ENCODE measurements at regions not wholly inside any gene's neighbourhood (a gene's known extent, or its start where the extent isn't known, plus 50 kb on each side); places are given as distances from the start of the nearest gene placed in this dataset.

DNA sequence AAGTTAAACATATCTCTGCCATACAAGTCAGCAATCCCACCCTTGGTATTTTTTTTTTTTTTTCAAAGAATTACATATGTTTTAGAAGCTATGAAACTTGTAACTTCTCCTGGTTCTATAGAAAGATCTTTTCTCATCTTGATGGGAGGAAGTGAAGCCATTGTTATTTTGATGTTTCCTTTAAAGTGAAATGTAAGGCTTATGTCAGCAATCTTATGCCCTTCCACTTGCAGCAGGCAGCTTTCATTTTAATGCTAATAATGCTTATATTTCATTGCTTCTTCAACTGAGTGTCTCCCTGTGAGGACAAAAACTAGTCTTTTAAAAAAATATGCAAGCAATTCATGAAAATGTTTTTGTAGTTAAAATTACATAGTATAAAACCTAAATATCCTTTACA is 1614.7 kb downstream of the KHDRBS2 start:
- Histone ChIP-seq H4K91ac (ENCODE audit: insufficient read length, low read depth, low read length) (no peak overlapping the region), H4K20me1 (ENCODE audit: control insufficient read depth, insufficient read depth, insufficient read length) (no peaks in the 10 kb centered on the region), H3K9ac (ENCODE audit: extremely low read depth, insufficient read length, low read length) (no peak overlapping the region), H3K23me2 (ENCODE audit: insufficient read length, low read depth, low read length, poor library complexity, severe bottlenecking) (no peaks in the 10 kb centered on the region), H2AFZ (ENCODE audit: low read length) (no peak overlapping the region), H3K79me1 (ENCODE audit: insufficient read depth, low read depth, low read length, poor library complexity, severe bottlenecking) (no peaks in the 10 kb centered on the region), H2BK20ac (ENCODE audit: low read depth, low read length, poor library complexity, severe bottlenecking) (no peak overlapping the region), H2BK15ac (ENCODE audit: low read depth, low read length) (no peak overlapping the region), H3K27ac (ENCODE audit: insufficient read length, low read depth, low read length) (no peak overlapping the region), H3K18ac (ENCODE audit: insufficient read length, low read depth, low read length) (no peak overlapping the region), H4K5ac (ENCODE audit: insufficient read length, low read depth, low read length) (no peak overlapping the region), H3K56ac (ENCODE audit: insufficient read length, low read depth, low read length) (no peak overlapping the region), H3K27me3 (ENCODE audit: insufficient read depth, low read length) (no peaks in the 10 kb centered on the region), H3K9me3 (ENCODE audit: control insufficient read depth, low read depth, low read length) (no peaks in the 10 kb centered on the region), H3K4ac (ENCODE audit: low read depth, low read length) (no peak overlapping the region), H3T11ph (ENCODE audit: low read length) (no peak overlapping the region), H2BK5ac (ENCODE audit: insufficient read length, low read length) (no peak overlapping the region), H2BK120ac (ENCODE audit: low read depth, low read length, poor library complexity, severe bottlenecking) (no peak overlapping the region), H3K14ac (ENCODE audit: insufficient read depth, low read length) (no peak overlapping the region), H3K4me1 (ENCODE audit: insufficient read depth, low read length) (peaks cover 2% of the 10 kb centered on the region; the same call in 1 of the 2 replicates), H3K79me2 (ENCODE audit: insufficient read depth, low read length) (no peaks in the 10 kb centered on the region), H4K8ac (replicated peaks; ENCODE audit: insufficient read length, low read depth, low read length) (no peak overlapping the region), H2AK5ac (ENCODE audit: insufficient read length, low read length) (no peak overlapping the region), H3K23ac (ENCODE audit: insufficient read length, low read depth, low read length) (no peak overlapping the region), H2BK12ac (ENCODE audit: insufficient read length, low read depth, low read length) (no peak overlapping the region), H3K4me2 (ENCODE audit: insufficient read depth, insufficient read length, low read length) (no peak overlapping the region)
- Mint-ChIP-seq H3K4me3 (peak overlapping the region in 1 of 2 experiments; percentile 21; a peak in 1 of 5 replicates), H3K27me3 (ENCODE audit: low read depth) (no peaks in the 10 kb centered on the region; the same call in 1 of the 2 replicates), H3K9me3 (peaks cover 6 to 55% of the 10 kb centered on the region in 2 experiments; a peak in 4 of 5 replicates), H3K36me3 (ENCODE audit: insufficient read depth in 1 of 3, low read depth in 3 of 3) (peaks cover 8 to 33% (median 12%) of the 10 kb centered on the region in 3 experiments; a peak in 6 of 7 replicates), H3K27ac (peak overlapping the region in 2 of 3 experiments; percentile 40 to 77; a peak in 2 of 7 replicates), H3K4me1 (peaks cover 27 to 30% of the 10 kb centered on the region in 2 experiments)
- TF ChIP-seq, protein P1, sequence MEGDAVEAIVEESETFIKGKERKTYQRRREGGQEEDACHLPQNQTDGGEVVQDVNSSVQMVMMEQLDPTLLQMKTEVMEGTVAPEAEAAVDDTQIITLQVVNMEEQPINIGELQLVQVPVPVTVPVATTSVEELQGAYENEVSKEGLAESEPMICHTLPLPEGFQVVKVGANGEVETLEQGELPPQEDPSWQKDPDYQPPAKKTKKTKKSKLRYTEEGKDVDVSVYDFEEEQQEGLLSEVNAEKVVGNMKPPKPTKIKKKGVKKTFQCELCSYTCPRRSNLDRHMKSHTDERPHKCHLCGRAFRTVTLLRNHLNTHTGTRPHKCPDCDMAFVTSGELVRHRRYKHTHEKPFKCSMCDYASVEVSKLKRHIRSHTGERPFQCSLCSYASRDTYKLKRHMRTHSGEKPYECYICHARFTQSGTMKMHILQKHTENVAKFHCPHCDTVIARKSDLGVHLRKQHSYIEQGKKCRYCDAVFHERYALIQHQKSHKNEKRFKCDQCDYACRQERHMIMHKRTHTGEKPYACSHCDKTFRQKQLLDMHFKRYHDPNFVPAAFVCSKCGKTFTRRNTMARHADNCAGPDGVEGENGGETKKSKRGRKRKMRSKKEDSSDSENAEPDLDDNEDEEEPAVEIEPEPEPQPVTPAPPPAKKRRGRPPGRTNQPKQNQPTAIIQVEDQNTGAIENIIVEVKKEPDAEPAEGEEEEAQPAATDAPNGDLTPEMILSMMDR (conservative IDR thresholded peaks at IDR 0.05): no peak
- no peak for DNase-seq
